Left kidney (tissue), 1 donor: ENCODE measurements at regions not wholly inside any gene's neighbourhood (a gene's known extent, or its start where the extent isn't known, plus 50 kb on each side); places are given as distances from the start of the nearest gene placed in this dataset.

Source experiments
- DNase-seq: peaks from one replicate; pipeline ENCODE4 v3.0.0-alpha.2; 2013

- no peak for DNase-seq
Measured at GRCh38 chr18:10033016-10033399, 119.2 kb downstream of the VAPA start.

- DNase-seq, result no peak
Measured at GRCh38 chr18:10035281-10035991, 121.6 kb downstream of the VAPA start.

GRCh38 chr18:10036479-10036878 lies 122.7 kb downstream of the VAPA start:
- DNase-seq, result no peak

- DNase-seq, result no peak
Measured at GRCh38 chr18:10037181-10037580, 123.4 kb downstream of the VAPA start.

- no peak for DNase-seq
Measured at GRCh38 chr18:10038268-10038667, 124.5 kb downstream of the VAPA start.

- DNase-seq, result no peak
Measured at GRCh38 chr18:10040287-10041011, 126.6 kb downstream of the VAPA start.

GRCh38 chr18:10041180-10041579 lies 127.4 kb downstream of the VAPA start:
- no peak for DNase-seq

GRCh38 chr18:10042492-10042891 lies 128.7 kb downstream of the VAPA start:
- DNase-seq, result no peak

GRCh38 chr18:10044054-10044453 lies 130.2 kb downstream of the VAPA start:
- DNase-seq, result no peak

GRCh38 chr18:10045296-10045891 lies 131.6 kb downstream of the VAPA start:
- no peak for DNase-seq

- no peak for DNase-seq
Measured at GRCh38 chr18:10046178-10046807, 132.5 kb downstream of the VAPA start.

- no peak for DNase-seq
Measured at GRCh38 chr18:10047237-10047636, 133.4 kb downstream of the VAPA start.

GRCh38 chr18:10049747-10050146 lies 135.9 kb downstream of the VAPA start:
- DNase-seq, result no peak

- DNase-seq, result no peak
Measured at GRCh38 chr18:10050956-10051355, 137.1 kb downstream of the VAPA start.

GRCh38 chr18:10051877-10052631 lies 138.2 kb downstream of the VAPA start:
- DNase-seq, result no peak

GRCh38 chr18:10052871-10053270 lies 139.1 kb downstream of the VAPA start:
- DNase-seq, result no peak

GRCh38 chr18:10053861-10054260 lies 140.0 kb downstream of the VAPA start:
- no peak for DNase-seq

GRCh38 chr18:10054366-10054765 lies 140.6 kb downstream of the VAPA start:
- DNase-seq, result no peak

GRCh38 chr18:10055125-10055750 lies 141.4 kb downstream of the VAPA start:
- no peak for DNase-seq

- no peak for DNase-seq
Measured at GRCh38 chr18:10056506-10056905, 142.7 kb downstream of the VAPA start.

GRCh38 chr18:10057401-10057893 lies 143.6 kb downstream of the VAPA start:
- DNase-seq, result no peak
